Mucosa of descending colon (tissue), 3 donors: ENCODE measurements at regions not wholly inside any gene's neighbourhood (a gene's known extent, or its start where the extent isn't known, plus 50 kb on each side); places are given as distances from the start of the nearest gene placed in this dataset.

ENCODE experiments used
- ATAC-seq: fragments of 200-7000 bp; cut with Tn5 transposase; one replicate; pipeline ENCODE4 v1.9.1; 2020; ENCODE audit warnings: mild to moderate bottlenecking, moderate library complexity
- DNase-seq, 3 donors: peaks; one replicate each; pipeline ENCODE4 v3.0.0-alpha.2; 2020
- H3K36me3 ChIP-seq: fragments of 200-600 bp; one replicate; pipeline ENCODE4 v1.8.0; 2021; ENCODE audit warnings: low read depth, mild to moderate bottlenecking
- H3K4me1 ChIP-seq: fragments of 200-600 bp; one replicate; pipeline ENCODE4 v1.8.0; 2021; ENCODE audit warnings: low read depth, mild to moderate bottlenecking
- H3K4me3 ChIP-seq: fragments of 200-600 bp; one replicate; pipeline ENCODE4 v1.8.0; 2021; ENCODE audit warnings: mild to moderate bottlenecking
- H3K9me3 ChIP-seq: fragments of 200-600 bp; one replicate; pipeline ENCODE4 v1.8.0; 2021; ENCODE audit warnings: mild to moderate bottlenecking
- intact Hi-C, 2 donors: fragments of 100-400 bp; cut with DNase I in 1 of 2; cut with micrococcal nuclease in 1 of 2; formaldehyde crosslinking; loops; one replicate each; pipeline versions ENCODE4 v1.11.0 to v1.11.1; 2022; cut with DNase I, micrococcal nuclease
- TF ChIP-seq, protein P1 (sequence below): fragments of 200-600 bp; IDR thresholded peaks from one replicate; pipeline ENCODE4 v1.8.0; 2022; ENCODE audit warnings: antibody characterized with exemption, mild to moderate bottlenecking
- donor health status: DM: no; HTN: no; CAD: no; lungs with moderate emphysema.
- donor health status: DM: no; HTN: no; CAD: no.
- donor health status: DM: no; HTN: yes; CAD: no.

DNA sequence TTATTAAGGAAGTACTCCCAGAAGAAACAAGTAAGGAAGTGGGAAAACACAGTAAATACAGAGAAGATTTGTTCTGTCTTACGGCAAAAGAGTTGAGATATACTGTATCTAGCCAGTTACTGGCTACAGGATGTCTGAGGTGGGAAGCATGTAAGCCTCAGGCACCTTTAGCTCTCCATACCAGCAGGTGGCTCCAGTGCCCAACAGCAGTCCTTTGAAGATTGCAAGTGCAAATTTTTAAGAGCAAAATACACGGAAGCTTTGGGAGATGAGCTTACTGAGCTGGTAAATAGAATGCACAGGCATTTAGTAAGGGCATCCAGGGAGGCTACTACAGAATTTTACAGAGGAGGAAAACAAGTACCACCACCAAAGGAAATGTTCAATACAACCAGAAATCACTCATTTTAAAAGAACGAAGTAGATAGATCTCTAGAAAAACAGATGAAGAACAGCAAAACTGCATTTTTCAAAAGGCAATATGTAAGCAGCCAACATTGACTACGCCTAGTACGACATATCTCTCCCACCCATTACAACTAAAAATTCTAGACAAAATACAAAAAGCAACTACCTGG lies 57.9 kb upstream of the VSTM2B start:
- no peaks in the 10 kb centered on the region for H3K36me3 ChIP-seq
- H3K4me1 ChIP-seq: no peaks in the 10 kb centered on the region
- no peak for DNase-seq
- ATAC-seq: no peak
- H3K9me3 ChIP-seq: no peaks in the 10 kb centered on the region
- TF ChIP-seq, protein P1, sequence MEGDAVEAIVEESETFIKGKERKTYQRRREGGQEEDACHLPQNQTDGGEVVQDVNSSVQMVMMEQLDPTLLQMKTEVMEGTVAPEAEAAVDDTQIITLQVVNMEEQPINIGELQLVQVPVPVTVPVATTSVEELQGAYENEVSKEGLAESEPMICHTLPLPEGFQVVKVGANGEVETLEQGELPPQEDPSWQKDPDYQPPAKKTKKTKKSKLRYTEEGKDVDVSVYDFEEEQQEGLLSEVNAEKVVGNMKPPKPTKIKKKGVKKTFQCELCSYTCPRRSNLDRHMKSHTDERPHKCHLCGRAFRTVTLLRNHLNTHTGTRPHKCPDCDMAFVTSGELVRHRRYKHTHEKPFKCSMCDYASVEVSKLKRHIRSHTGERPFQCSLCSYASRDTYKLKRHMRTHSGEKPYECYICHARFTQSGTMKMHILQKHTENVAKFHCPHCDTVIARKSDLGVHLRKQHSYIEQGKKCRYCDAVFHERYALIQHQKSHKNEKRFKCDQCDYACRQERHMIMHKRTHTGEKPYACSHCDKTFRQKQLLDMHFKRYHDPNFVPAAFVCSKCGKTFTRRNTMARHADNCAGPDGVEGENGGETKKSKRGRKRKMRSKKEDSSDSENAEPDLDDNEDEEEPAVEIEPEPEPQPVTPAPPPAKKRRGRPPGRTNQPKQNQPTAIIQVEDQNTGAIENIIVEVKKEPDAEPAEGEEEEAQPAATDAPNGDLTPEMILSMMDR: no peak
- H3K4me3 ChIP-seq: no peak overlapping the region
- intact Hi-C loops: no loop called here

DNA sequence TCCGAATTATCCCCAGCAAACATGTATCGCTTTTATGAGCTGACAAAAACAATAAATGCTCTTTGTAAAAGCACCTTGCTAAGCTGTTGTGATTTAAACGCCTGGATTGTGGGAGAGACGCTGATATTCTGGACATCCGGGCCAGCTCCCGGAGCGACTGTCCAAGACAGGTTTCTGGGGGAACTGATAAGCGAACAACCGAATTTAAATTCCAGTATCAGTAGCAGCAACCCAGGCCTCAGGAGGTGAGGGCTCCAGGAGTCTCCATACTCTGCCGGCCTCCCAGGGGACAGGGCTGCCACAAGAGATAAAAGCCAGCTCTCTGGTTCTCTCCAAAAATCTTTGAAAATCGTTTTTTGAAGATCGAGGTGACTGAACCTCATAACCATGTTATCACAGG lies 50.3 kb upstream of the VSTM2B start:
- intact Hi-C loops: no loop called here
- DNase-seq: no peak
- TF ChIP-seq, protein P1: no peak
- H3K36me3 ChIP-seq: no peaks in the 10 kb centered on the region
- no peaks in the 10 kb centered on the region for H3K9me3 ChIP-seq
- no peak overlapping the region for H3K4me3 ChIP-seq
- no peaks in the 10 kb centered on the region for H3K4me1 ChIP-seq
- ATAC-seq: no peak
